ENCODE measurements at regions not wholly inside any gene's neighbourhood (a gene's known extent, or its start where the extent isn't known, plus 50 kb on each side); places are given as distances from the start of the nearest gene placed in this dataset.
"Not testable (repeated sequence)": the region's sequence is repeated elsewhere in the genome, so short reads cannot be mapped to it uniquely, and the experiment has no call there.

DNA sequence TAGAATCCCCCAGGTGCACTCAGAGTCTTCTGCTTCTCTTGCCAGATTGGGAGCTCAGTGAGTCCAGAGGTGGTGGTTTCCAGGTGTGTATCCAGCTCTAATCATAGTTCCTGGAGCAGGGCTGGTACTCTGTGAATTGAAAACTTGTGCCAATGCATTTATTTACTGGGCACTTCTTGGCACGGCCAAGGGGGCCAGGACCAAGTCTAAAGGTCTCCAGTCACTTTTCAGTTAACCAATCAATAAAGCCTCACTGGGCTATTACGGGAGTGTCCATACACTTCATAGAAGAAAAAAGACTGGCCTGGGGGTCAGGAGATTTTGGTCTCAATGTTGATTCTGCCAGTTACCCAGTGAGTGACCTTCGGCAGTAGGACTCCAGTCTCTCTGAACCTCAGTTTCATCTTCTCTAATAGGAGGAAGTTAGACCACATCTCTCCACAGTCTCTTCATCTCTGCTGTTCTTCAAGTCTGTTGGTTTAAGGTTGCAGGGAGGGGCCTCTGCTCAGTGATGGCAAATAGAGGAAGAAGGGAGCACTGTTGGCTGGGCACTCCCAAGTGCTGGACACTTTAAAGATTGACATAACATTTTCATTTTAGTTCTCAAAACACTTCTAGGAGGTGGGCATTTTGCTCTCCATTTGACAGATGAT lies 188.5 kb upstream of the E2F8 start:
- no peak for DNase-seq

DNA sequence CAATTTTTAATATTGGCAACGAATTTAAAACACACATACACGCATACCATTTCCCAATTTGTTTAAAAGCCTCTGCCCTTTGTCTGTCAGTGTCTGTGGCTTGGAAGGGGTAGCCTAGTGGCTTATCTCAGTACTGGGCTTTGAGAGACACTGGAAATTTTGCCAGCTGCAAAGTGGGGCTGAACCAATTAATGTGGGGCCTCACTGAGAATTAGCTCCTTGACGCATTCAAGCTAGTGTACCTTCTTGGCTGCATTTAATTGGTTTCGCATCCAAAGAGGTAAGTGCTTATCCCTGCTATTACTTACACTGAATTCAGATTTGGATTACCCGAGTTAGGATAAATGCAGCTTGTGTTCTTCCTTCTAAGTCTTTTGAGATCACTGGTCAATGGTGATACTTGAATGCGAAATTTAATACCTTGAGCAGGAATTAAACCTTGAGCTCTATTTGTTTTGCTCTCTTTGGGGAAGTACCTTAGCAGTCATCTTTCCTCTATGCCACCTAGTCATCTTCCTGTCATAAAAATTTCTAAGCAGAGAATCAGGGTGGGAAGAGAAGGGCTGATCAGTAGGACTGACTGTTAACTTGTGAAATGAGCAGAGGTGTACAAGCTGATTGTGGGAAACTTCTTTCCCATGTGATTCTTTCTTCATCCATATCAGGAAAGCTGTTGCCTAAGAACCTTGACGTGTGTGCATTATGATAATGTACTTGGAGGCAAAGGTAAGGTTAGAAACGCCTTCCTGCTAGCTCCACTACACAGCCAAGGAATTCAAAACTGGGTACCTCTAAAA lies 187.7 kb upstream of the E2F8 start:
- DNase-seq: no peak

DNA sequence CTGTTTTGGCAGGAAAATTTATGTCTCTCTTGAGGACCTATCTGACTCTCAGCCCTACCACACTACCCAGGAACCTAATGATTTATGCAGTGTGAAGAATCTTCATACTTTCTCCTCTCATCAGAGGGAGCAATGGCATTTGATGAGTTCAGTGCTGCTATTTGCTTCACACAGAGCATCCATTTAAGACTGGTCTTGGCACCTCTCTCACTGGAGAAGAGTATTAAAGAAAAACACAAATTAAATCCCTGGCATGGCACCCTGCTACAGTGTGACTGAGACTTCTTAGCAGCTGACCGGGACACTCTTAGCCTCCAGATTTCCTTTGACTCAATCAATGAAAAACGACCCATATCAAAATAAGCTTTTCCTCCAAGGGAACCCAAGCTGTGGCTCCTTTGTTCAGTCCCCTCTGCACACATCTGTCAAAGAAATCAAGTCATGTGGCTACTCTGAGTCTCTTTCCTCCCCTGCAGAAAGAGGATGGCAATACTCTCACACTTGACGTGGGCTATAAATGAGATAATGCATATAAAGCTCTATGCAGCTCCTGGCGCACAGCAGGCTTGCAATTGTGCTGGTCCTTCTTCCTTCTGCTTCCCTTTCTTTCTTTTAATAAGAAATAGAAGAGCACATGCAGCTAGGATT lies 186.1 kb upstream of the E2F8 start:
- no peak for DNase-seq

DNA sequence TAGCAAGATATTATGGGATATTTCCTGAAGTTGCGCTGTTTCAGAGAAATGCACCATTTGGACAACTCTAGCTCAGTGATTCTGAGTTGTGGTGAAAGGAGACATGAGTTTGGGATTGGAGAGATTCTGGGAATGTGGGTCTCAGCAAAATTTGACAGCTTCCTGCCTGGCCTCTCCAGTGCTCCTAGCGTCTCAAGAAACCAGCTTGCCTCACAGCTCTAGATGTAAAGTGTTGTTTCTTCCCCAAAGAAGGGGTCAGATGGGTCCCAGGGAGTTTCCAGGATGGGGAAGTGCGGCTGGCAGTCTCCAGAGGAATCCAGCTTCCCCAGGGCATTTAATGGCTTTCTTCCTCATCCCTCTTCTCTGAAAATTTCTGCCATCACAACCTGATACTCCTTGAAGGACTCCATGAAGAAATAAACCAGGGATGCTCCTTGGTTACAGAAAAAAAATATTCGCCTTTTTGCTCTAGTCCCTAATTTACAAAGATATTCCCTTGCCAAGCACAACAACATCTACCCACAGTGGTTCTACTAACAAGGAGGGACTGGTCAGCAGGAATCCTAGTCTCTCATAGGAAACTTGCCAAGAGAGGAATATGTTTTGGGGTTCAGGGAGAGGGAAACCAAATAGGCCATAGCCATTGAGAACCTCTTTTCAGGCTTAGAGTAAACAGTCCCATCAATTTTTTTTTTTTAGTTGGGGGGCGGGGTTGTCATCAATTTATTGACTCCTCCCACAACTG lies 185.4 kb upstream of the E2F8 start:
- no peak for DNase-seq

DNA sequence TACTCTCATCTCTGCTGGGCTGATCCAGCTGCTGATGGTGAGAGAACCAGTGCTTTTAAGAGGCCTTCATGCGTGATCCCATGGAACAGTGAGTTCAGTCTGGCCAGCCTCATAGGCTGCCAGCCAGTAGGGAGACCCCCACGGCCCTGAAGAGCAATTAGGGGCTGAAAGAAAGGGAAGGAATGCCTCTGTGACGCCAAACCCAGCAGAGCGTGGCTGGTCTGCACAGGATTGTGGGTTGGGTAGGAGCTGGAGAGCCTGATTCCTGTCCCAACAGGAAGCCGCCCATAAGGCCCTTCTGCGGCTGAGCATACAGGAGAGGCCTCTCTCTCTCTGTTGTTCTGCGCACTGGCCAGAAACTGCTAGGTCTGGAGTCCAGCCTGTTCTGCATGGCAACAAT lies 181.5 kb upstream of the E2F8 start:
- DNase-seq: no peak

DNA sequence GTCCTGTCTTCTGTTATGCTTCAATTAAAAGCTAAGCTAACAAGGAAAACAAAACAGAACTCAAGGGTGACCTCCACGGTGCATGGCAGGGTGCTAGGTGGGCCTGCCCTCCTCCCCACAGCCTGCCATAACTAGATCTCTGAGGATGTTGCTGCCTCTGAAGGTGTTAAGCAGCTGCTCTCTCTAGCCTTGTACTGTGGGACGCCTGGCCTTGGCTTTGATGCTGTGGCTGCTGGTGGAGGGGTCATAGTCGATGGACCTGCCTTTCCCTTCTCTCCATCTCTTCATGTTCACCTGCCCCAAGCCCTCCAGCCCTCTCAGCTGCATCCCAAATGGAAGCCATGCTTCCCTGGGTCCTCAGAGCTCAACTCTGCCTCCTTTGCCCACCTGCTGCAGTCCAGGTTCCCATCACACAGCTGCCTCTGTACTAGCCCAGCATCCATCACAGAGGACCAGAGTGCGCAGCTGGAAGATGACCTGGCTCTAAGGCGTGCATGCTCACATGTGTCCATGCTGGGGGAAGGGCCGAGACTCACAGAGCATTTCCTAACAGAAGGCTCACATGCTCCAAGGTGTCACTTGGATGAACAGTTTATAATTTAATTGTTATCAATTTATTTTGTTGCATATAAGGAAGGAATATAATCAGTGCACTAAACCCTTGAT lies 180.3 kb upstream of the E2F8 start:
- DNase-seq: no peak

DNA sequence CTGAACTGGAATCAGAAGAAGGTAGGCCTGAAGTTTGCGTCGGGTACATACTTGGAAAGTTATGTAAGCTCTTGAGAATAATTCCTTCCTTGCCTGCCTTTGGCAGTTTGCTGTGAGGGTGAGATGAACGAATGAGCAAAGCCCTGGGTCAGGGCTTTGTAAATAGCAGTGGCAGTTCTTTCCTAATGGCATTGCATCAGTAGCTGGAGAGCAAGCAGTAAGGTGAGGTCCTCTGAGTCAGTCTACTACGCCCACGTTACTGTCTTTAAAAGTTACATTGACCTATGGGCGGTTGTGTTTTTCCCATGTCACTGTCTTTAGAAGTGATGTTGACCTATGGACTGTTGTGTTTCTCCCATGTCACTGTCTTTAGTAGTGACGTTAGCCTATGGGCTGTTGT lies 179.1 kb upstream of the E2F8 start:
- DNase-seq: no peak

DNA sequence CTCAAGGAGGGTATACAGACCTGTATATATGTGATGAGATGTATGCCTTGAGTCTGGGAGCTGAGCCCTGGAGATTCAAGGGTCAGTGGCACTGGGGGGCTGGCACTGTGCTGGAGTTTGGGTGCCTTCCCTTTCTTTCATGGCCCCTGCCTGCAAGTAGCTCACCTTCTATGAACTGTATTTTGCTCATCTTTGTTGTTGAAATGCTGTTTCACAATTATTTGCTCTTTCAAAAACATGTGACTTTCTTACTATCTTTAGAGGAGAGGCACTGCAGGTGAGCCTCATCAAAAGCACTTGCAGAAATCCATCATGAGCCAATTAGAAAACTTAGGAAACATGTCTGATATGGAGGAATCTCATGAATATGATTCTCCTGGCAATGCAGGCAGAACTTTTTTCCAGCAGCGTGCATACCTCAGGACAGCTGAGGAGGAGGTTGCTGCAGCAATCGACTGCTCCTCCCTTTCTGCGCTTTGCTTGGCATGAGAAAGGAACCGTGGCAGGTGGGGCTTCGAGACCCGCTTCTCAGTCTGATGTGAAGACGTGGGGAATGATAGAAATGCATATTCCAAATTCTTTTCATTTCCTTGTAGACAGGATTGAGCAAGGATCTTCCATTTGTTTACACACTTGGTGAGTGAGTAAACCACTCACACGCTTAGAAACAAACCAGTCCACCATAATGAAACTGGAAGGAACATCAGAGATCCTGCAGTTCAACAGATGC lies 178.4 kb upstream of the E2F8 start:
- DNase-seq: no peak

DNA sequence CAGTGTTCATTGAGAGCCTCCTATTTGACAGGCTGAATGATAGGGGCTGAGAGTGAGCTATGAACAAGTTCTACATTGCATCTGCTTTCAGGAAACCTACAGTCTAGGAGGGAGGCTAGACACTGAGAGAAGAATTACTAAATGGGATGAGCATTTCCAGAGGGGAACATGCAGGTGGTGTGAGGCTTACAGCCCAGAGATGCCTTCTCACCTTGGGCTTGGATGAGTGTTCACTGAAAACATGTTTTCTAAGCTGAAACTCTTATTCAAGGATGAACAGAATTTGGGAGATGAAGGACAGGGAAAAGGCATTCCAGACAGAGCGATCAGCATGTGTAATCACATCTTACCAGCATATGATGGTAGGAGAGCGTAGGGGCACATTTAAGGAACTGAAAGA lies 177.5 kb upstream of the E2F8 start:
- no peak for DNase-seq

DNA sequence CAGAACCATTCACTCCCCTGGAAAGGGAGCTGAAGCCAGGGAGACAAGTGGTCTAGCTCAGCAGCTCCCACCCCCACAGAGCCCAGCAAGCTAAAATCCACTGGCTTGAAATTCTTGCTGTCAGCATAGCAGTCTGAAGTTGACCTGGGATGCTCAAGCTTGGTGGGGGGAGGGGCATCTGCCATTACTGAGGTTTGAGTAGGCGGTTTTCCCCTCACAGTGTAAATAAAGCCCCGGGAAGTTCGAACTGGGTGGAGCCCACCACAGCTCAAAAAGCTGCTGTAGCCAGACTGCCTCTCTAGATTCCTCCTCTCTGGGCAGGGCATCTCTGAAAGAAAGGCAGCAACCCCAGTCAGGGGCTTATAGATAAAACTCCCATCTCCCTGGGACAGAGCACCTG lies 171.3 kb upstream of the E2F8 start:
- not testable (repeated sequence) for DNase-seq

DNA sequence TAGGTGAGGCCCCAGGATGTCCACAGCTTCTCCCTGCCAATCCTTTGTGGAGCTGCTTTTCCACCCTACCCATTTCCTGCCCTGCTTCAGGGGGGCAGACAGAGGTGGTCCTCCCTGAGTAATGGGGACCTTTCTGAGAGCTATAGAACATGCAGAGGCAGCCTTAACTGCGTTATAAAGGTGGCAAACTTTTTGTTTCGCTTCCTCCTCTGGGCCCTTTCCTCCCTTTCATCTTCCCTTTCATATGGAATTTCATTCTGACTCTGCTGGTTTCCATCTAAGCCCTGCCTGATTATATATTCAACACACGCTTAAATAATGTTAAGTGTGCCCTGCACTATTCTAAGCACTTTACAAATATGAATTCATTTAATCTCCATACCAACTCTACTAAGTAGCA lies 169.3 kb upstream of the E2F8 start:
- no peak for DNase-seq

DNA sequence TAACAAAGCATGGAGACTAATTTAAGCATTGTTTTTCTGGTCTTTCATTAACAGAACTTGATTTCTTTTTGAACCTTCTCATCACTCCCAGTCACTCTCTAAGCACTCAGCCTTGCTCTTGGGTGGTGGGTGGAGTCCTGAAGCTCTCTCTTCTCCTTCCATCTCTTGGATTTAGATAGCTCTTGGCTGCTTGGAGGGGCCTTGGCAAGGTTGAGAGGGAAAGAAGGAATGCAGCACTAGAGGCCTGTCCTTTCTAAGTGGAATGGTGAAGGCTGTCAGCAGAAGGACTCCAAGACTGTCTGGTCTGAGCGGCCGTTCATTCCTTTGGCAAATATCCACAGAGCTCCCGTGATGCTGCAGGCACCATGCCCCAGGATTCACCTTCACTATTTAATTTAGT lies 168.6 kb upstream of the E2F8 start:
- no peak for DNase-seq

DNA sequence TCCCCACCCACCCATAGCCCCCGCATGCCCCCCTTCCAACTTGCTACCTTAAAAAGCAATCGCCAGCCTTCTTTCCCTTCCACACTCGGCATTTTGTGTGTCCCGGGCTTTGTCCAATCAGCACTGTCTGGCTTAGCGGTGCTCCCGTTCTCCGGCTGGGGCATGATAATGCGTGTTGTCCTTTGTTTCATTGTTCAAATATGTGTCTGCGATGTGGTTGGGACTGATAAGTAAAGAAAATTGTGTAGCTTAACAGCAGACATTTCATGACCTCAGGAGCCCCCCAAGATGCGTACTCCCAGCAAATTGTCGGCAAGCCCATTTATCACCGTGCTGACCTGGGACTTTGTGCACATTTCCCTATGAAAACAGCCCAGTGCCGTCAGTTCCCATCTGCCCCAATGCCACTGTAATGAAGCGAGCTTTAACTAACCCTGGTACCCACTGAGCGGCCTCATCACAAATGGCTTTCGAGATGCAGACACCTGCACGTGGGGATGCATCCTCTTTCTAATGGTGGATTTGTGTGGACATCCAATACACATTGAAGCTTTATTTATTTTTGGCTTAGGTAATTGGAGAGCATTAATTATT lies 167.0 kb upstream of the E2F8 start:
- DNase-seq: no peak

DNA sequence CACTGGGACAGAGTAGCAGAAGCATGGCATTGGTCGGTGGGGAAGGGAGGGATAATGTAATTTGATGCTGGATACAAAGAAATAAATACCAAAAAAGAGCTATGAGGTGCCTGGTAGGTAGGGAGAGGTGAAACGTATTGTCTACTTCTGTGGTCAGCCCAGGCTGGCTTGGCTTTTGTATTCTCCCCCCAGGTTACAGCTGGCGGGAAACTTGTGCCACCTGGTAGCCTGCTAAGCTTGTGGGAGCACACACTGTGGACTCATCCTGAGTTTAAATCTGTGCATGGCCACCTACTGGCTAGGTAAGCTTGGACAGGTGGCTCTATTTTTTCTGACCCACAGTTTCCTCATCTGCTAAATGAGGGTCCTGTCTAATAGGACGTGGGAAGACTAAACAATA lies 165.2 kb upstream of the E2F8 start:
- DNase-seq: no peak

DNA sequence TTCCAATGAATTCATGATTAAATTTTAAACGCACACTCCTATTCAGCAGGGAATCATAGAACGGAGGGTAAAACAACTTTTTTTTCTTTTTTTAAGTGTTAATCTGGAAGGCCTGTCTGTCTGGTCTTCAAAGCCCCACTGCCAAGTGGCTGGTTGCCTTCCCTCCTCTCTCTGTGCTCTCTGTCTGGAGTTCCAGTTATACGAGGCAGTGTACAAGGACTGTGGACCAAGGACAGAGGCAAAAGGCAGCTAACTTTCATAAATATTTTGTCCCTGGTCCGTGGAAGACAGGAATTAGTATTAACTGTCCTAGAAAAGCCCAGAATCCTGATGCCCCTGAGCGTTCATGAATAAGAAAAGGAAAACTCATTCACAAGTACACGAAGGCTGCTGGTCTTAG lies 164.0 kb upstream of the E2F8 start:
- DNase-seq: no peak

DNA sequence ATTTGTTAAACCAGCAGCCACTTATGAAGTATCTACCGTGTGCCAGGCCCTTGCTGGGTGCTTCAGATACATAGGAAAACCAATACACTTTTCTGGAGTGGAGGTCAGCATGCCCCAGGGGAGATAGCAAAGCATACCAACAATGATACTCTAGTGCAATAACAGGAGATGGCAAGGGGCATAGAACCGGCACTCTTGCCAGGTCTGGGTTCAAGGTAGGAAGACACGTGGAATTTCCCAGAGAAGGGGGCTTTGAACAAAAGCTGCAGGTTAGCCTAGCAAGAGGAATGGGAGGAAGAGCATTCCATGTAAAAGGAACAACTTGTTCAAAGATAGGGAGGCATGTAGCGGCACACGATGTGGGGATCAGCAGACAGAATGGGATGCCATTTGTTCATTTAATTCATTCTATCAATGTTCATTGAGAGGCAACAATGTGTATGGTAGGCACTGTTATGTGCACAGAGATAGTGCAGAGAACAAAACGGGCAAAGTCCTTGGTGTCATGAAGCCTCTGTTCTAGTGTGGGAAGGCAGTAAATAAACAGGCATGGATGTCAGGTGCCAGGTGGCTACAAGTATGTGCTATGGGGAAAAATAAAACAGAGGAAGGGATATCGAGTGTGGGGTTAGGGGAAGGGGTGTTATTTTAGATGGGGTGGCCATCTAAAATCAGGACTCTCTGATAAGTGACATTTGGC lies 162.6 kb upstream of the E2F8 start:
- no peak for DNase-seq

DNA sequence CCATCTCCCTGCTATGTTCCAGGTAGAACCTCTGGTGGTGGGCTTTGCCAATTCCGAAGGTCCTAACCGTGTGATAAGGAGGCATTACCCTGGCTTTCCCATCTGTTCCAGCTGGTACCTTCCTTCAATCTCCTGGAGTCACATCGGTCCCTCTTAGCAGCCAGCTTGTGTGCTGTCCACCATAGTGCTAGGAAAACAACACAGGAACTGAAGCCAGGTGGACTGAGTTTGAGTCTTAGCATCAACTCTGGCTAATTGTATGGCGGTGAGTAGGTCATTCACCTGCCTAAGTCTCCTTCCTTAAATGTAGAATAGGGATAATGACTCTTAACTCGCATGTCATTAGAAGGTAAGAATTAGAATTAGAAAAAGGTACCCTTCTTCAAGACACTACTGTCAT lies 159.6 kb upstream of the E2F8 start:
- no peak for DNase-seq

DNA sequence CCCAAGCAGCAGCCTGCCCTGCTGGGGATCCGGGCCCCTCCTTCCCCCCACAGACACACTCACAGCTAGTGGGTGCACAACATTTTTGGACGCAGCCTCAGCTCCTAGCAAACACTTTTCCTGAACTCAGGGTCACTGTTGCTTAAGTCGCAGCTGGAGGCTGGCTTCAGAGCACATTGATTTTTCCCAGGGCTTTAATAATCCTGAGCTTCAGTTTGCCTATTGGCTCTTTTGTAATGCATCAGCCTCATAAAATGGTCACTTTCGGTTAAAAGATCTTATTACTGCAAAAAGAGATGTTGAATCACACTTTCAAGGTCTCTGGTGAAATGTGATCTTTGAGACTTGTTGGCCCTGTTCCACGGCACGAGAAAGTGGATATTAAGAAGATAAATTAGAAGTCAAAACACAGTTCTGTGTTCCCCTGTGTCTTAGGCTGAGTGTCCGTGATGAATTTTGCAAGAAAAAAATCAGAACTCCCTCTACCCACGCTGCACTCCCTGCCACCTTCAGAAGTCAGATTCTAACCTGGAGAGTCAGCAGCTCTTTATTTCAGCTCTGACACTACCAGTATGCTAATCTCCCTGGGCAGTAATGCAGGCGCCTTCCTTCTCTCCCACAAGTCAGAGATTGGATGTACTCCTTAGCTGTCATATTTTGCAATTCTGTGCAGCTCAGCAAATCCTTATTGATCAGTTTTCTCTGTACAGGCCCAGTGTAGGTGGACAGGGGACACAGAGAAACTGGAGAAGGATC lies 158.2 kb upstream of the E2F8 start:
- DNase-seq: no peak

DNA sequence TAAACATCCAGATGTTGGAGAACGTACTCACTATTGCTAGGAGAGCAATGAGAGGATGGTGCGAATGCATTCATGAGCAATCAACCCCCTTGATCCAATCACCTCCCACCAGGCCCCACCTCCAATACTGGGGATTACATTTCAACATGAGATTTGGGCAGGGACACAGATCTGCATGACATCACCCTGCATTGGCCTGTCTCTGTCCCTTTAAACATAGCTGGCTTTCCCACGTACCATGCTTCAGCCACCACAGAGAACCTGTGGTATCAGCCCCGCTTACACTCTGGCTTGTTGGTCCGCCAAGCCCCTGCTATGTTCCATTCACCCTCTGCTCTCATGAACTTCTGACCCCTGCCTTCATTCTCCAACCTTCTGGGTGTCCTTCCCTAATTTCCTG lies 157.5 kb upstream of the E2F8 start:
- DNase-seq: no peak

DNA sequence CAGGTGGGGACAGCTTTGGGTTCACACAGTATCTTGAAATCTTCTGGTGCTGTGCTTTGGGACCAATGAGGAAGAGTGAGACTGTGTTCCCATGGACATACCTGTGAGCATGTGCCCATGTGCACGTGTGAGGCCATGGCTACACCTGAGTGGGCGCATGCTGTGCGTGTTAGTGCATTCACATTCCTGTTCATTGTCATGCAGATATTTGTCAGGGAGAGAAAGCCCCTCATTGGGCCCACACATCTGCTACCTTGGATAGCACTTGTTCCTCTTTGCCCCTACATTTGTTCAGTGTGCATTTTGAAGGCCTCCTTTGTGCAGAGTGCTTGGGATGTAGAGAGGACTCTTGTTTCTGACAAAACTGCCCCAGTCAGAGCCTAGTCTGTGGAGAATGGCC lies 154.3 kb upstream of the E2F8 start:
- no peak for DNase-seq

All from CD4-positive, alpha-beta T cell treated with Interleukin-15 for 1 hour (primary cell).